ENCODE measurements at regions not wholly inside any gene's neighbourhood (a gene's known extent, or its start where the extent isn't known, plus 50 kb on each side); places are given as distances from the start of the nearest gene placed in this dataset.

DNA sequence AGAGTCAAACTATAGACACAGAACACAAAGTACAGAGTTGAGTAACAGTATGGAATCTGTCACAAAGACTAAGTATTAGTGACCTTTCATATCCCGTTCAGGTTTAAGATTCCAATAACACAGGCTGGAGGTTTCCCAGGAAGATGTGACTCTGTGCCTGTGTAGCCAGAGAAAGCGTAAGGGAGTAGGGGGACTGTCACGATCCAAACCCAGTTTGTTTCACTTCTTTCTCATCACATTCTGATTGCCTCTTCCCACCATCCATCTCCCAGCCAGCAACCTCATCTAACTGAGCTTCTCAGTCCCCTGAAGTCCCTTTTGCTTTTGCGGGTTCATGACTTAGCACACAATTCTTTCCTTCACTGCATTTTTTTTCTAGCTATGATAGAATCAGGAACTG, 76.4 kb upstream of the NPVF start:
- H3K9me3 ChIP-seq (ENCODE audit: control insufficient read depth, insufficient read depth, low read length): no peaks in the 10 kb centered on the region
- H3K36me3 ChIP-seq (ENCODE audit: control insufficient read depth, insufficient read depth, low read length): no peaks in the 10 kb centered on the region
- H3K4me1 ChIP-seq (ENCODE audit: control insufficient read depth, insufficient read depth, low read length): peaks cover 15% of the 10 kb centered on the region
- no peak overlapping the region for H3K9ac ChIP-seq (ENCODE audit: low read depth, low read length)
- H3K4me3 ChIP-seq (ENCODE audit: low read depth, low read length): no peak overlapping the region
- H3K27me3 ChIP-seq (ENCODE audit: control insufficient read depth, insufficient read depth, low read length): no peaks in the 10 kb centered on the region

- Histone ChIP-seq H3K36me3 (ENCODE audit: control insufficient read depth, insufficient read depth, low read length) (no peaks in the 10 kb centered on the region), H3K4me3 (ENCODE audit: low read depth, low read length) (no peak overlapping the region), H3K9ac (ENCODE audit: low read depth, low read length) (no peak overlapping the region), H3K4me1 (ENCODE audit: control insufficient read depth, insufficient read depth, low read length) (peaks cover 15% of the 10 kb centered on the region), H3K9me3 (ENCODE audit: control insufficient read depth, insufficient read depth, low read length) (no peaks in the 10 kb centered on the region), H3K27me3 (ENCODE audit: control insufficient read depth, insufficient read depth, low read length) (no peaks in the 10 kb centered on the region)
Measured at GRCh38 chr7:25305831-25306230, 77.5 kb upstream of the NPVF start.

GRCh38 chr7:25307624-25308023, 79.3 kb upstream of the NPVF start:
- H3K4me3 ChIP-seq (ENCODE audit: low read depth, low read length): no peak overlapping the region
- no peaks in the 10 kb centered on the region for H3K36me3 ChIP-seq (ENCODE audit: control insufficient read depth, insufficient read depth, low read length)
- H3K4me1 ChIP-seq (ENCODE audit: control insufficient read depth, insufficient read depth, low read length): peaks cover 15% of the 10 kb centered on the region
- no peaks in the 10 kb centered on the region for H3K9me3 ChIP-seq (ENCODE audit: control insufficient read depth, insufficient read depth, low read length)
- H3K9ac ChIP-seq (ENCODE audit: low read depth, low read length): no peak overlapping the region
- no peaks in the 10 kb centered on the region for H3K27me3 ChIP-seq (ENCODE audit: control insufficient read depth, insufficient read depth, low read length)

GRCh38 chr7:25308246-25308645, 80.0 kb upstream of the NPVF start:
- Histone ChIP-seq H3K4me1 (ENCODE audit: control insufficient read depth, insufficient read depth, low read length) (peaks cover 9% of the 10 kb centered on the region), H3K9me3 (ENCODE audit: control insufficient read depth, insufficient read depth, low read length) (no peaks in the 10 kb centered on the region), H3K36me3 (ENCODE audit: control insufficient read depth, insufficient read depth, low read length) (no peaks in the 10 kb centered on the region), H3K27me3 (ENCODE audit: control insufficient read depth, insufficient read depth, low read length) (no peaks in the 10 kb centered on the region), H3K4me3 (ENCODE audit: low read depth, low read length) (no peak overlapping the region), H3K9ac (ENCODE audit: low read depth, low read length) (no peak overlapping the region)

DNA sequence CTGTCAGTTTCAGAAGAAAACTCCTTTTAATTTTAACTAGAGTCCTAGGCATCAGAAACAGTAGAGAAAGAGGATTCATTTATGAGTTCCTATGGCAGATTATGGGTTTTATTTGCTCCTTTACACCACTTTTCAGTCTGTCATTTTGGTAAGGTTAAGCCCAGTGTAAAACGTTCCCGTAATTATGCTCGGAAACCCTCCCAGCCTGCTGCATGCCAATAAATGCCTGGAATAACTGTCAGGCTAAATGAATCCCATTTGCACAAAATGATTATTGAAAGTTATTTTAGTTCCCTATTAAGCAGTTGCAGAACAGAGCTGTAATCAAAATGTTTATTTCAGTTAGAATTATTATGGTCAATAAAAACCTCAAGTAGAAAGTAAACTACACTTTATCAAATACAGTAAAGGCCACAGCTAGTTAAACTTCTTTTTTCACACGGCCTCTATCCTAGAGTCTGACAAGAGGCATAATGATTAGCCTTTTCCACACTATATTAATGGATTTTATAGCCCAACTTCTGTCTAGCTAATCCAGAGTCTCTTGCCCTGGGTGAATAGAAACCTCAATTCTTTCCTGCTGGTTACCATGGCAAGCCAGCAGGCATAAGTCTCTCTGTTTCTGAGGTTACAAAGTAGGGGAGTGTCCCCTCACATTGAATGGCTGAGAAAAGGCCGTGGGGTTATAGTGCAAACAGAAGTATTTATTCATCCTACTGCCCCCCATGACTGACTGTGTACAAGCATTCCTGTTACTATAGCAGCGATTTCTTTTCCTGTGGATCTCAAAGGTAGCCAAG, 80.8 kb upstream of the NPVF start:
- no peaks in the 10 kb centered on the region for H3K9me3 ChIP-seq (ENCODE audit: control insufficient read depth, insufficient read depth, low read length)
- H3K36me3 ChIP-seq (ENCODE audit: control insufficient read depth, insufficient read depth, low read length): no peaks in the 10 kb centered on the region
- no peak overlapping the region for H3K9ac ChIP-seq (ENCODE audit: low read depth, low read length)
- no peak overlapping the region for H3K4me3 ChIP-seq (ENCODE audit: low read depth, low read length)
- H3K4me1 ChIP-seq (ENCODE audit: control insufficient read depth, insufficient read depth, low read length): peaks cover 2% of the 10 kb centered on the region
- H3K27me3 ChIP-seq (ENCODE audit: control insufficient read depth, insufficient read depth, low read length): no peaks in the 10 kb centered on the region

GRCh38 chr7:25310896-25311295, 82.6 kb upstream of the NPVF start:
- Histone ChIP-seq H3K36me3 (ENCODE audit: control insufficient read depth, insufficient read depth, low read length) (no peaks in the 10 kb centered on the region), H3K4me3 (ENCODE audit: low read depth, low read length) (no peak overlapping the region), H3K4me1 (ENCODE audit: control insufficient read depth, insufficient read depth, low read length) (no peaks in the 10 kb centered on the region), H3K27me3 (ENCODE audit: control insufficient read depth, insufficient read depth, low read length) (no peaks in the 10 kb centered on the region), H3K9ac (ENCODE audit: low read depth, low read length) (no peak overlapping the region), H3K9me3 (ENCODE audit: control insufficient read depth, insufficient read depth, low read length) (no peaks in the 10 kb centered on the region)

GRCh38 chr7:25311346-25311745, 83.1 kb upstream of the NPVF start:
- no peak overlapping the region for H3K9ac ChIP-seq (ENCODE audit: low read depth, low read length)
- no peaks in the 10 kb centered on the region for H3K4me1 ChIP-seq (ENCODE audit: control insufficient read depth, insufficient read depth, low read length)
- H3K4me3 ChIP-seq (ENCODE audit: low read depth, low read length): no peak overlapping the region
- no peaks in the 10 kb centered on the region for H3K27me3 ChIP-seq (ENCODE audit: control insufficient read depth, insufficient read depth, low read length)
- no peaks in the 10 kb centered on the region for H3K36me3 ChIP-seq (ENCODE audit: control insufficient read depth, insufficient read depth, low read length)
- H3K9me3 ChIP-seq (ENCODE audit: control insufficient read depth, insufficient read depth, low read length): no peaks in the 10 kb centered on the region

DNA sequence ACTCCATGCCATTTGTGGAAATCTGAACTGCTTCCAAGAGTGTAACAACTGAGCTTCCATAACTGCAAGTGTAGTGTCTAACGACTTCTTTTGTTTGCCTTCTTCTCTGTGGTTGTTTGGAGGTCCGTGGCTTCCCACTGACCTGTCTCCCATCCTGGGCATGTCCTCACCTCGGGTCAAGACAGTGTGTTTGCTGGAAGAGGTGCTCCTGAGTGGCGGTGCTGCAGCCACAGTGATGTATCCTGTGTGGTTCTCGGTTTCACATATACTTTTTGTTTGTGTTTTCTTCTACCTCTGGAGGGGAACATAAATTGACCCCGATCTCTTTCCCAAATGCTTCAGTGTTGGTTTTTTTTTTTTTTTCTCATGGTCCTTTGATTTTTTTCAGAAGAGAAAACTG, 84.7 kb upstream of the NPVF start:
- Histone ChIP-seq H3K27me3 (ENCODE audit: control insufficient read depth, insufficient read depth, low read length) (no peaks in the 10 kb centered on the region), H3K4me1 (ENCODE audit: control insufficient read depth, insufficient read depth, low read length) (no peaks in the 10 kb centered on the region), H3K4me3 (ENCODE audit: low read depth, low read length) (no peak overlapping the region), H3K9ac (ENCODE audit: low read depth, low read length) (no peak overlapping the region), H3K36me3 (ENCODE audit: control insufficient read depth, insufficient read depth, low read length) (no peaks in the 10 kb centered on the region), H3K9me3 (ENCODE audit: control insufficient read depth, insufficient read depth, low read length) (no peaks in the 10 kb centered on the region)

DNA sequence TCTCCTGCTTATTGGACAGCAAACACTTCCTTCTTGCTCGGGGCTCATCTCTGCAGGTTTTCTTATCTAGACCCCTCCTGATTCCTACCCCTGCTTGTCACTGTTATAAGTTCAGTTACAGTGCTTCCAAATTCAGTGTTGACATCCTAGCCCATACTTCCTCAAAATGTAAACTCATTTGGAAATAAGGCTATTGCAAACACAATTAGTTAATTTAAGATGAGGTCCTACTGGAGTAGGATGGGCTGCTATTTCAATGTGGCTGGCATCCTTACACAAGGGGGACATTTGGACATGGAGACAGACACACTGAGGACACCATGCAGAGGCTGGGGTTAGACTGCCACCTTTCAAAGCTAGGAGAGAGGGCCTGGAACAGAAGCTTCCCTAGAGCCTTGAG, 85.2 kb upstream of the NPVF start:
- H3K27me3 ChIP-seq (ENCODE audit: control insufficient read depth, insufficient read depth, low read length): no peaks in the 10 kb centered on the region
- no peaks in the 10 kb centered on the region for H3K9me3 ChIP-seq (ENCODE audit: control insufficient read depth, insufficient read depth, low read length)
- H3K36me3 ChIP-seq (ENCODE audit: control insufficient read depth, insufficient read depth, low read length): no peaks in the 10 kb centered on the region
- H3K9ac ChIP-seq (ENCODE audit: low read depth, low read length): no peak overlapping the region
- H3K4me1 ChIP-seq (ENCODE audit: control insufficient read depth, insufficient read depth, low read length): no peaks in the 10 kb centered on the region
- H3K4me3 ChIP-seq (ENCODE audit: low read depth, low read length): no peak overlapping the region

- no peak overlapping the region for H3K9ac ChIP-seq (ENCODE audit: low read depth, low read length)
- H3K4me1 ChIP-seq (ENCODE audit: control insufficient read depth, insufficient read depth, low read length): no peaks in the 10 kb centered on the region
- H3K9me3 ChIP-seq (ENCODE audit: control insufficient read depth, insufficient read depth, low read length): no peaks in the 10 kb centered on the region
- no peak overlapping the region for H3K4me3 ChIP-seq (ENCODE audit: low read depth, low read length)
- H3K36me3 ChIP-seq (ENCODE audit: control insufficient read depth, insufficient read depth, low read length): no peaks in the 10 kb centered on the region
- no peaks in the 10 kb centered on the region for H3K27me3 ChIP-seq (ENCODE audit: control insufficient read depth, insufficient read depth, low read length)
Measured at GRCh38 chr7:25314094-25314730, 85.9 kb upstream of the NPVF start.

DNA sequence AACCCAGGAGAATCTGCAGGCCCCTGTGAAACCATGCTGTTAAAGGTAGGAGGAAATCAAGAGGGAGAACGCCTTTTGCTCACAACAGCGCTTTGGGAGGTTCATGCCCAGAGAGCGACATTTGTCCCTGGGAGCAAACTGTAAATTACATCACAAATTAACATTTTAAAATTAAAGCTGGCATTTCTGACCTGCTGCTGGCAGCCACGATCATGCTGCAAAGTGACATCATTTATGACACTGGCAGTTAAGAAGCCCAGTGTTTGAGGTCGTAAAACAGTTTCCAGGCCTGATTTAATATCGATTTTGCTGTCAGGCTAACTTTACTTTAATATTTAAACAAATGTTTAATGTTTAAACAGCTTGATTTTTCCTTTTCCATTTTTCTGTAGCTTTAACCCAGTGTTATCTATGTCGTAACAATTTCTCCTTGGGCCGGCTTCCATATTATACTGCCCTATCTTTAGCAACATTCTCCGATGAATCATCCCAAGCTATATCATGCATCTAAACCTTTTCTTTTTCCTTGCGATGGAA, 86.5 kb upstream of the NPVF start:
- no peaks in the 10 kb centered on the region for H3K36me3 ChIP-seq (ENCODE audit: control insufficient read depth, insufficient read depth, low read length)
- no peaks in the 10 kb centered on the region for H3K27me3 ChIP-seq (ENCODE audit: control insufficient read depth, insufficient read depth, low read length)
- H3K9ac ChIP-seq (ENCODE audit: low read depth, low read length): no peak overlapping the region
- no peaks in the 10 kb centered on the region for H3K9me3 ChIP-seq (ENCODE audit: control insufficient read depth, insufficient read depth, low read length)
- H3K4me3 ChIP-seq (ENCODE audit: low read depth, low read length): no peak overlapping the region
- H3K4me1 ChIP-seq (ENCODE audit: control insufficient read depth, insufficient read depth, low read length): no peaks in the 10 kb centered on the region

DNA sequence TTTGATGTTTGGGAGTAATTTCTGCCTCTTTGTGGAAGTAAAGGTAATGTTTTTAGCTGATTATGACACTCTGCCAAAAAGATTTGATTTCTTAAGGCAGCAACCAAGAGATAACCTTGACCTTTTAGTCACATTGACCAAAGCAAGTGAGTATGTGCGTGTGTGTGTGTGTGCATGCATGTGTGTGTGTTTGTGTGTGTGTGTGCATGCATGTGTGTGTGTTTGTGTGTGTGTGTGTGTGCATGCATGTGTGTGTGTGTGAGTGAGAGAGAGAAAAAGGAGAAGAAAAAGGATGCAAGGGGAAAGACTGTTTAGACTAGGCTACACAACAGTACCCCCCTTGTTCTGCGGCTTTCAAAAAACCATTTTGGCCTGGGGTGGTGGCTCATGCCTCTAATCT, 88.1 kb upstream of the NPVF start:
- no peak overlapping the region for H3K9ac ChIP-seq (ENCODE audit: low read depth, low read length)
- no peaks in the 10 kb centered on the region for H3K27me3 ChIP-seq (ENCODE audit: control insufficient read depth, insufficient read depth, low read length)
- no peaks in the 10 kb centered on the region for H3K9me3 ChIP-seq (ENCODE audit: control insufficient read depth, insufficient read depth, low read length)
- H3K4me3 ChIP-seq (ENCODE audit: low read depth, low read length): no peak overlapping the region
- H3K36me3 ChIP-seq (ENCODE audit: control insufficient read depth, insufficient read depth, low read length): no peaks in the 10 kb centered on the region
- no peaks in the 10 kb centered on the region for H3K4me1 ChIP-seq (ENCODE audit: control insufficient read depth, insufficient read depth, low read length)

Measured in iPS-15b (cell line).